Umbilical cord (tissue), 1 donor: ENCODE measurements at regions not wholly inside any gene's neighbourhood (a gene's known extent, or its start where the extent isn't known, plus 50 kb on each side); places are given as distances from the start of the nearest gene placed in this dataset.

Source experiments
- DNase-seq: peaks from one replicate; pipeline ENCODE4 v3.0.0-alpha.2; 2015; ENCODE audit warnings: low spot score

- no peak for DNase-seq
Observed at GRCh38 chr20:58139849-58140786, 88.3 kb downstream of the ANKRD60 start.

DNA sequence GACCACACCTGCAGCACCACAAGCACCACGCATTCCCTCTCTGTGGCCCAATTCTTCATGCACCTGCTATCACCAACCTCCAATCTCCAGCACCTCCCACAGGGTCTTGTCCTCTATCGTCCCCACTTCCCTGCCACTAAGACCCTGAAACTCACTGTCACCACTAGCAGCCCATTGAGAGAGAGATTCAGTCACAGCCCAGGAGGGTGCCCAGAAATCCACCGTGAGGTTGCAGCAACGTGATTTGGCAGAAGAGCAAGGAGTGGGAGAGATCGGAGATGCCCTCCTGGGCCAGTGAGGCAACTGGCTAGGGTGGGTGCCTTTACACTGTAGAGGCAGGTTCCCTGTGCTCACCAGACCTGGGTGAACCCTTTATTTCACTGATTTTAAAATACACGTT lies 90.1 kb downstream of the ANKRD60 start:
- DNase-seq, result no peak

DNA sequence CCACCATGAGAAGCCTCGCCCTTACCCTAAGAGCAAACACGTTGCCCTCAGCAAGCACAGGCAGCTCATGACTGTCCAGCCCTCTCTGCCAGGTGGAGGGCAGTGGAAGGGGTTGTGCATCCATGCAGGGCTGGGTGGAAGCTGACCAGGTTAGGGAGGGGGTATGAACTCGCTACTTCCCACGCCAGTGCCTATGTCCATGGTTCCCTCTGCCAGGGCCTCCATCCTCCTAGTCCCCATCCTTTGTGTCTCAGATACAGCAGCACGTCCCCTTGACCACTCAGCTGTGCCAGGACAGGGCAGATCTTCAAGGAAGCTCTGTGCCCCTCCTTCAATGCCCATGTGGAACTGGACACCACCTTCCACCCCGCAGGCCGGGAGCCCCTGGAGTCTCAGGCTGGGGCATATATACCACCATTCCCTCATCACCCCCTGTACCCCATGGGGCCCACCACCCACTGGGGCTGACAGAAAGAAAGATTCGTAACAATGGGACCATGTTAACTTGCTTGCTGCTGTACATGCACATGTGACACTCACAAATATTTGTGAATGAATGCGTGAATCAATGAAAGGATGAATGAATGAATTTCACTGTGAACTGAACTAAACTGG lies 90.7 kb downstream of the ANKRD60 start:
- DNase-seq, result no peak

DNA sequence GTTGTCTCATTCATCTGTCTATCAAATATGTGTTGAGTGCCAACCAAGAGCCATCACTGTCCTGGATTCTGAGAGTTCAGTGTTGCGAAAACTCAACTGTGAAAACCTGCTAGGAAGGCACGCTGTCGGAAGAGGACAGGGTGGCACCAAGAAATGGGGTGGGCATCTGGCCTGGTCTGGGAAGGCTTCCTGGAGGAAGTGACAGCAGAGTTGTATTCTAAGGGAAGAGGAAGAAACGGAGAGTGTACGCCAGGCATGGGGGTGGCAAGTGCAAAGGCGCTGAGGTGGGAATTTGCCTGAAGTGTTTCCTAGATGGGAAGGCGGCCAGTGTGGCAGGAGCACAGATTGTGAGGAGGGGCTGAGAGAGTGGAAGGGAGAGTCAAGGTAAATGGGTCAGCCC lies 91.2 kb downstream of the ANKRD60 start:
- DNase-seq, result no peak

DNA sequence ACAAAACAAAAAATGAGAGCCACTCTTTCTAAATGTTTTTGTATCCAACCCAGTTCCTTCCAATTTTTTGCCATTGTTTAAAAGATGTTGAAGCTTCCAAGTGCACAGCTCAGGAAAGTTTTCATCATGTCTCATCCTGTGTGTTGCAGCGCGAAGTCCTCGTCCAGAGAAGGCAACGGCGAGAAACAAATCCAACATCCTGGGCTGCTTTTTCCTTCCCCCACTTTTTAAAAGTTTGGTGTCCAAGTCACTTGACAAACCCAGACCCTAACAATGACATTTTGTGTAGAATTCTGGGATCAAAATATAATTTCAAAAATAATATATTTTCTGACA lies 92.3 kb downstream of the ANKRD60 start:
- no peak for DNase-seq

- DNase-seq, result no peak
Observed at GRCh38 chr20:58135441-58136148, 92.9 kb downstream of the ANKRD60 start.

GRCh38 chr20:58133020-58133808 lies 95.2 kb downstream of the ANKRD60 start:
- DNase-seq, result no peak

GRCh38 chr20:58131551-58132142 lies 96.8 kb downstream of the ANKRD60 start:
- peak; percentile 89 for DNase-seq

DNA sequence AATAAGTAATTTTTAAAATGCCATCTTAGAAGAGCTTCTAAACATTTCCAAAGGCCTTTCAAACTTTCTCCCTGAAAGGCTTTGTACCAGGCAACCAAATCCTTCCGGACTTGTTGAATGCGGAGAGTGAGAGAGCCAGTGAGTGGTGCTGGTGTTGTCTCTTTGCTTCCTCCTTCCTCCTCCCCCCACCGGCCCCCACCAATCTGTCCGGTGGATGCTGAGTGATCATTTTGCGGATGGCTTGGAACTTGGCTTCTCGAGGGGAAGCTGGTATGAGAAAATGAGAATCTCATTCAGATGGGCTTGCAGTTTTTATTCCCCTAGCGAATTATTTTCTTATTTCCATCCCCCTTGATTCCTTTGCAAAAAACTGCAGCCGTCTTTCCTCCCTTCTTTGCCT lies 97.3 kb downstream of the ANKRD60 start:
- peak; percentile 84 for DNase-seq

GRCh38 chr20:58130581-58130980 lies 97.9 kb downstream of the ANKRD60 start:
- DNase-seq, result no peak

DNA sequence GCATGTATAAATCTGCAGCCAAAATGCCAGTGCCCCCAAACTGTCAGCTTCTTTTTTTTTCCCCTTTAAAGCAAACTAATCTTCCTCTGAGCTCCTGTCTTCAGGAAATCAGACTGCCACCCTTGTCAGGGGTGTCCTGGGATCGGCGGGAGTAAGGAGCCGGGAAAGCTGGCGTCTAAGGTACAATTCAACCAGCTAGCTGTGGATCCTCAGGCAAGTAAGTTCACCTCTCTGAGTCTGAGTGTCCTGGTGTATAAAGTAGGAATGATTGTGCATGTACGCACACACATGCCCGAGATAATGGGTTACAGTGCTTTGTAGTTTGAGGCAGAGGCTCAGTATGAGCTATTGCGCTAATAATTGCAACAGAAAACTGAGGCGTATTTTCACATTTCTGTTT lies 98.3 kb downstream of the ANKRD60 start:
- DNase-seq, result no peak

GRCh38 chr20:58129721-58130151 lies 98.7 kb downstream of the ANKRD60 start:
- DNase-seq, result peak; percentile 67

- no peak for DNase-seq
Observed at GRCh38 chr20:58128635-58129625, 99.5 kb downstream of the ANKRD60 start.

DNA sequence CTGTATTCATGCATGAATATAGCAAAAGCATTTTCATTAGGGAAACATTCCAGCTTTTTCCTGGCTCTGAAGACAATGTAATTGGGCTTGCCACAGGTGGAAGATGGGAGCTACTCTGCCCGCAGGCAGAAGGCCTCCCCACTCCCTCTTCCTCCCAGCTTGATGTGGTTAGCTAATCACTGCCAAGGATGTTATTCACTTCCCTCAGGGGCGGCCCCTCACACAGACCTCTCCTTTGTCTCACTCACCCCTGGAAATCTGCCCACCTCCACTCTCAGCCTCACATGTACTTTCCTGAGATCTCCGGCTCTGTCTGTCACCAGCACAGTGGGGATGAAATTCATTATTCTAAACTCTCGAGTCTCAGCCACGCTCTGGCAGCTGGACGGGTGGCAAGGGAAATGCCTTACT lies 100.7 kb downstream of the ANKRD60 start:
- DNase-seq, result no peak

DNA sequence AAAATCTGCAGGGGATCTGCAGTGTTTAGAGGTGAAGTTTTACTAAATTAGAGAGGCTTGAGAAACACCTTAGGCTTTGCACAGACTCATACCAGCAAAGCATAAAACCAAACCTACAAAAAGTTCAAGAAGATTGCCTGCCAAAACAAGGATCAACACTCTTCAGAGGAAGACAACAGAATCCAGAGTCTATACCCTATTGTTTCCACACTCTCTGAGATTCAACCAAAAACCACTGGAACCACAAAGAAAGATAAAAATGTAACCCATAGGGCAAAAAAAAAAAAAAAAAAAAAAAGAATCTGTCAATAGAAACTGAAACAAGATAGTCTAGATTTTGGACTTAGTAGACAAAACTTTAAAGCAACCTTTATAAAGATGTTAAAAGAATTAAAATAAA lies 102.7 kb downstream of the ANKRD60 start:
- DNase-seq, result no peak

DNA sequence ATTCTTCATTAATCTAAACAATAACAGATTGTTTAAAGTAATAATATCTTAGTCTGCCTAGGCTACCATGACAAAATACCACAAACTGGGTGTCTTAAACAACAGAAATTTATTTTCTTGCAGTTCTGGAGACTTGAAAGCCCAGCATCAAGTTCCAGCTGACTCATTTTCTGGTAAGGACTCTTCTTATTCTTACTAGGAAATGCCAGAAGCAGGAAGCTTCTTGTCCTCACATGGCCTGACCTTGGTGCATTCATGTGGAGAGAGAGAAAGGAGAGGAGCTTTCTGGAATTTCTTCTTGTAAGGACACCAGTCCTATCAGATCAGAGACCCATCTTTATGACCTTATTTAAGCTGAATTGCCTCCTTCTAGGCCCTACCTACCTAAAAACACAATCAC lies 110.5 kb downstream of the ANKRD60 start:
- DNase-seq, result no peak

- DNase-seq, result no peak
Observed at GRCh38 chr20:58116505-58116904, 111.9 kb downstream of the ANKRD60 start.

DNA sequence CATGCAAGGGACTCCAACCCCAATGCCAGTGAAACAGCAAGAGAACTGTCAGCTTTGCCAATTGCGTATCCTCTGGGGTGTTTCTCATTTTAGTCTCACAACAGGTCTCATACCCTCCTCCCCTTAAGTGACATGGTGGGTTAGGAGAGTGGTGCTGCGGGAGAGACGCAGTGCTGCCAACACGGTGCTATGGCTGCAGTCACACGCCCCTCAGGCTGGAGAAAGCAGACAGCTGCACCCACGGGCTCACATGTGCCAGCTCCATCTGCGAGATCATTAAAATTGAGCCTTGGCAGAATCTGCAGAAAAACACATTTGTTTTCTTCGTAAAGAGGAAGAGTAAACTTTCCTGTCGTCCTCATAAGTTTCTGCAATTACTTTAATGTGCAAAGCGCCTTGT lies 114.7 kb downstream of the ANKRD60 start:
- no peak for DNase-seq

- DNase-seq, result peak; percentile 67
Observed at GRCh38 chr20:58112017-58112781, 116.3 kb downstream of the ANKRD60 start.
